Psoas muscle (tissue), 7 donors: ENCODE measurements at regions not wholly inside any gene's neighbourhood (a gene's known extent, or its start where the extent isn't known, plus 50 kb on each side); places are given as distances from the start of the nearest gene placed in this dataset.

Experiments
- ATAC-seq, 4 donors: fragments of 200-7000 bp; cut with Tn5 transposase; one replicate each; pipeline ENCODE4 v1.9.1; 2020; ENCODE audit warnings: moderate library complexity in 3 of 4, mild to moderate bottlenecking in 2 of 4
- DNase-seq, 2 donors: peaks; one replicate each; pipeline ENCODE4 v3.0.0-alpha.2; 2020
- H3K27ac ChIP-seq: fragments of 200-600 bp; one replicate; pipeline ENCODE4 v1.8.0; 2022
- H3K27me3 ChIP-seq, 3 donors: fragments of 200-600 bp in 1 of 3; one replicate each; pipeline versions ENCODE4 v1.6.1 to v1.8.0; 2013 to 2022; ENCODE audit warnings: low read length in 2 of 3, mild to moderate bottlenecking in 2 of 3, moderate library complexity in 1 of 3; ENCODE audit not compliant: insufficient read depth in 3 of 3
- H3K36me3 ChIP-seq, 2 donors: fragments of 200-600 bp in 1 of 2; one replicate each; pipeline versions ENCODE4 v1.6.1 to v1.8.0; 2013 to 2022; ENCODE audit warnings: low read depth in 1 of 2, mild to moderate bottlenecking in 1 of 2, moderate library complexity in 1 of 2; ENCODE audit not compliant: insufficient read depth in 1 of 2
- H3K4me1 ChIP-seq: fragments of 200-600 bp; one replicate; pipeline ENCODE4 v1.8.0; 2022
- H3K4me3 ChIP-seq: fragments of 200-600 bp; one replicate; pipeline ENCODE4 v1.8.0; 2022; ENCODE audit warnings: mild to moderate bottlenecking
- H3K9me3 ChIP-seq: fragments of 200-600 bp; one replicate; pipeline ENCODE4 v1.8.0; 2022
- CTCF ChIP-seq: fragments of 200-600 bp; IDR thresholded peaks from one replicate; pipeline ENCODE4 v1.8.0; 2022; ENCODE audit warnings: antibody characterized with exemption
- WGBS, 3 donors: extraction: QIAGEN DNeasy Blood & Tissue Kit; methylation state at CpG; one replicate each; pipeline versions ENCODE4 v1.1.6 to v1.1.7; 2013; 5-methylcytosine and 5-hydroxymethylcytosine counted together
- intact Hi-C, 2 donors: fragments of 100-400 bp; cut with DNase I; formaldehyde crosslinking; loops; one replicate each; pipeline versions ENCODE4 v1.11.0 to v1.14.2; 2022
- donor health status: healthy with polysubstance abuse.
- donor health status: DM: no; HTN: no; CAD: no; lungs with moderate emphysema.
- donor health status: Bipolar disorder and iron deficiency.
- donor health status: healthy.
- donor health status: DM: yes; HTN: yes; CAD: no.
- donor health status: DM: no; HTN: no; CAD: no.
- donor health status: DM: yes; HTN: yes; CAD: no.

- no peaks in the 10 kb centered on the region for H3K27me3 ChIP-seq
- H3K9me3 ChIP-seq: no peaks in the 10 kb centered on the region
- no peak overlapping the region for H3K27ac ChIP-seq
- WGBS, 3 donors: 69 to 87% (median 69%) methylated on average over 2 of the region's 2 CpGs
- ATAC-seq: no peak
- no peaks in the 10 kb centered on the region for H3K36me3 ChIP-seq
- H3K4me1 ChIP-seq: no peaks in the 10 kb centered on the region
- no peak overlapping the region for H3K4me3 ChIP-seq
- no peak for TF ChIP-seq CTCF
- intact Hi-C loops: no loop called here
- DNase-seq: no peak
These were observed 69.7 kb downstream of the SKA1 start for GRCh38 chr18:50444539-50444938.

- TF ChIP-seq CTCF: no peak
These were observed 71.8 kb downstream of the SKA1 start for GRCh38 chr18:50446629-50447028.

GRCh38 chr18:50447102-50447741 lies 72.4 kb downstream of the SKA1 start:
- H3K4me3 ChIP-seq: no peak overlapping the region
- H3K27me3 ChIP-seq: no peaks in the 10 kb centered on the region
- H3K36me3 ChIP-seq: no peaks in the 10 kb centered on the region
- H3K27ac ChIP-seq: no peak overlapping the region
- TF ChIP-seq CTCF: no peak
- no peaks in the 10 kb centered on the region for H3K4me1 ChIP-seq
- DNase-seq: no peak
- intact Hi-C loops: no loop called here
- H3K9me3 ChIP-seq: no peaks in the 10 kb centered on the region
- WGBS, 3 donors: 65 to 77% (median 73%) methylated on average over 5 of the region's 5 CpGs
- no peak for ATAC-seq

More at GRCh38 chr18:50446629-50447028, 71.8 kb downstream of the SKA1 start:
- no peaks in the 10 kb centered on the region for H3K9me3 ChIP-seq
- H3K4me3 ChIP-seq: no peak overlapping the region
- intact Hi-C loops: no loop called here
- no peak overlapping the region for H3K27ac ChIP-seq
- no peaks in the 10 kb centered on the region for H3K36me3 ChIP-seq
- no peaks in the 10 kb centered on the region for H3K27me3 ChIP-seq
- H3K4me1 ChIP-seq: no peaks in the 10 kb centered on the region
- DNase-seq (no peak), ATAC-seq (no peak)
- WGBS, 3 donors: 81 to 87% (median 86%) methylated on average over 2 of the region's 2 CpGs

- Histone ChIP-seq H3K36me3 (no peaks in the 10 kb centered on the region), H3K9me3 (no peaks in the 10 kb centered on the region), H3K27me3 (no peaks in the 10 kb centered on the region), H3K4me1 (no peaks in the 10 kb centered on the region), H3K27ac (no peak overlapping the region), H3K4me3 (no peak overlapping the region)
- no peak for DNase-seq
- intact Hi-C loops: no loop called here
- WGBS, 3 donors: 57 to 77% (median 75%) methylated on average over 1 of the region's 1 CpG
- no peak for TF ChIP-seq CTCF
- ATAC-seq: no peak
These were observed 73.1 kb downstream of the SKA1 start for GRCh38 chr18:50447952-50448351.
